B cell (primary cell): ENCODE measurements at regions not wholly inside any gene's neighbourhood (a gene's known extent, or its start where the extent isn't known, plus 50 kb on each side); places are given as distances from the start of the nearest gene placed in this dataset.

Experiments used
- CTCF ChIP-seq: fragments of 200-600 bp; IDR thresholded peaks from one replicate; pipeline ENCODE4 v1.8.0; 2022; ENCODE audit warnings: antibody characterized with exemption, mild to moderate bottlenecking
- EZH2 ChIP-seq: IDR thresholded peaks from 2 replicates; pipeline ENCODE4 v1.6.1; 2012; ENCODE audit warnings: borderline replicate concordance, low read depth, mild to moderate bottlenecking, moderate library complexity, low read length; ENCODE audit not compliant: insufficient read depth, poor library complexity, severe bottlenecking

DNA sequence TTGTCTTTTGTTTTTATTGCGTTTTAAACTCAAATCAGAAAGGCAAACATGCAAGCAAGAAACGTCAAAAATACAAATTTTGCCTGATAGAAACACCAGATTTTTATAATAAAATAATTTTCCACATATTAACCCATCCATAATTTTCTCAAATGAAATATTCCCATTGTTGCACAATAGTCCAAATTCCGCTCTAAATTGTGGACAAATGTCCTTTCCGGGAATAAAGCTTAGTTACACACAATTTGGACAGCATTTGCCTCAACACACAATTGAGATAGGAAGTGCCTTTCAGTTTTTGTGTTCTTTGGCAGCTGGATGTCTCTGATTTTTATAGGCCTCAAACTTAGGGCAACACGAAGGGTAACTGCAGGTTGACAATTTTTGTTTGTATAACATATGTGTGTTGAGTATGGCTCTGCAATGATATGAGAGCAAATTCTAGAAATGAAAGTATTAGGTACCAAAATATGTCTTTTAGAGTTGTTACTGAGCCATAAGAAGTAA, 105.8 kb downstream of the DIO2 start:
- TF ChIP-seq CTCF: no peak
- TF ChIP-seq EZH2: no peak
